Glutamatergic neuron (in vitro differentiated cells): ENCODE measurements at regions not wholly inside any gene's neighbourhood (a gene's known extent, or its start where the extent isn't known, plus 50 kb on each side); places are given as distances from the start of the nearest gene placed in this dataset.

Experiments
- DNase-seq: peaks from one replicate; pipeline ENCODE4 v3.0.0; 2022
- H3K27ac Mint-ChIP-seq: one replicate; pipeline ENCODE4 v1.8.0; 2020; ENCODE audit warnings: mild to moderate bottlenecking, mixed read lengths, inconsistent platforms; ENCODE audit not compliant: unreplicated experiment
- H3K27me3 Mint-ChIP-seq: one replicate; pipeline ENCODE4 v1.8.0; 2020; ENCODE audit warnings: mild to moderate bottlenecking, moderate library complexity, mixed read lengths, inconsistent platforms; ENCODE audit not compliant: unreplicated experiment
- H3K36me3 Mint-ChIP-seq: one replicate; pipeline ENCODE4 v1.8.0; 2020; ENCODE audit warnings: mild to moderate bottlenecking, mixed read lengths, inconsistent platforms; ENCODE audit not compliant: unreplicated experiment
- H3K4me1 Mint-ChIP-seq: one replicate; pipeline ENCODE4 v1.8.0; 2020; ENCODE audit warnings: mild to moderate bottlenecking, low read depth, mixed read lengths, inconsistent platforms; ENCODE audit not compliant: unreplicated experiment
- H3K4me3 Mint-ChIP-seq: one replicate; pipeline ENCODE4 v1.8.0; 2020; ENCODE audit warnings: mild to moderate bottlenecking, mixed read lengths, inconsistent platforms; ENCODE audit not compliant: unreplicated experiment
- H3K9me3 Mint-ChIP-seq: one replicate; pipeline ENCODE4 v1.8.0; 2020; ENCODE audit warnings: mild to moderate bottlenecking, moderate library complexity, mixed read lengths, inconsistent platforms; ENCODE audit not compliant: unreplicated experiment
- TF ChIP-seq, protein P1 (sequence below): fragments of 200-600 bp; sonication (generic); IDR thresholded peaks from one replicate; pipeline ENCODE4 v1.5.0; 2021; ENCODE audit not compliant: partially characterized antibody, unreplicated experiment

DNA sequence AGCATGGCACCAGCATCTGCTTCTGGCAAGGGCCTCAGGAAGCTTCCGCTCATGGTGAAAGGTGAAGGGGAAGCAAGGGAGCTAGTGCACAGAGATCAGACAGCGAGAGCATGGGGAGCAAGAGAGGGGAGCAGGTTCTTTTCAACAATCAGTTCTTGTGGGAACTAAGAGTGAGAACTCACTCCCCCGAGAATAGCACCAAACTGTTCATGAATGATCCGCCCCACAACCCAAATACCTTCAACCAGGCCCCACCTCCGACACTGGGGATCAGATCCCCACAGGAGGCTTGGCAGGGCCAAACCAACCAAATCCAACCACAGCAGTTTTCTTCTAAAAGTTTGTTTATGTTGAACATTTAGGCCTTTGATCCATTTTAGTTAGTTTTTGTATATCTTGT is 69.7 kb upstream of the BHLHE23 start:
- peaks cover 2% of the 10 kb centered on the region for H3K4me1 Mint-ChIP-seq
- H3K9me3 Mint-ChIP-seq, result peaks cover 11% of the 10 kb centered on the region
- peak; percentile 2 for DNase-seq
- peaks cover 22% of the 10 kb centered on the region for H3K36me3 Mint-ChIP-seq
- H3K27ac Mint-ChIP-seq, result no peak overlapping the region
- peaks cover 12% of the 10 kb centered on the region for H3K27me3 Mint-ChIP-seq
- H3K4me3 Mint-ChIP-seq, result no peak overlapping the region
- TF ChIP-seq, protein P1, sequence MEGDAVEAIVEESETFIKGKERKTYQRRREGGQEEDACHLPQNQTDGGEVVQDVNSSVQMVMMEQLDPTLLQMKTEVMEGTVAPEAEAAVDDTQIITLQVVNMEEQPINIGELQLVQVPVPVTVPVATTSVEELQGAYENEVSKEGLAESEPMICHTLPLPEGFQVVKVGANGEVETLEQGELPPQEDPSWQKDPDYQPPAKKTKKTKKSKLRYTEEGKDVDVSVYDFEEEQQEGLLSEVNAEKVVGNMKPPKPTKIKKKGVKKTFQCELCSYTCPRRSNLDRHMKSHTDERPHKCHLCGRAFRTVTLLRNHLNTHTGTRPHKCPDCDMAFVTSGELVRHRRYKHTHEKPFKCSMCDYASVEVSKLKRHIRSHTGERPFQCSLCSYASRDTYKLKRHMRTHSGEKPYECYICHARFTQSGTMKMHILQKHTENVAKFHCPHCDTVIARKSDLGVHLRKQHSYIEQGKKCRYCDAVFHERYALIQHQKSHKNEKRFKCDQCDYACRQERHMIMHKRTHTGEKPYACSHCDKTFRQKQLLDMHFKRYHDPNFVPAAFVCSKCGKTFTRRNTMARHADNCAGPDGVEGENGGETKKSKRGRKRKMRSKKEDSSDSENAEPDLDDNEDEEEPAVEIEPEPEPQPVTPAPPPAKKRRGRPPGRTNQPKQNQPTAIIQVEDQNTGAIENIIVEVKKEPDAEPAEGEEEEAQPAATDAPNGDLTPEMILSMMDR, result no peak

DNA sequence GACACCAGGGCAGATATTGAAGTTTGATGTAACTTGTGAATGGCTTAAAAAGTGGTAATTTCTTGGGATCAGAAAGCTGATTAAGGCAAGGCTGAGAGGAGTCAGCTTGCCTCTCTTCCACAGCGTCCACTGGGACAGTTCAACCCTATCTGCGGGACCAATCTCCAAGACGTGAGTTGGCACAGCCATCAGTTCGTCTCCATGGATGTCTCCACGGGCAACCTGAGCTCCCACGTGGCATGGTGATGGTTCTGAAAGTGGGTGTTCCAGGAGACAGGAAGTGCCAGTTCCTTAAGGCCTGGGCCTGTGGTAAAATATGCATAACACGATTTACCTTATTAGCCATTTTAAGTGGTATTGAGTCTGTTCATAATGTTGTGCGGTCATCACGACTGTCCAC is 67.9 kb upstream of the BHLHE23 start:
- Mint-ChIP-seq H3K36me3 (peaks cover 21% of the 10 kb centered on the region), H3K27ac (no peak overlapping the region), H3K9me3 (peaks cover 11% of the 10 kb centered on the region), H3K4me1 (peaks cover 2% of the 10 kb centered on the region), H3K27me3 (peaks cover 16% of the 10 kb centered on the region), H3K4me3 (no peak overlapping the region)
- TF ChIP-seq, protein P1, result no peak
- peak; percentile 1 for DNase-seq

DNA sequence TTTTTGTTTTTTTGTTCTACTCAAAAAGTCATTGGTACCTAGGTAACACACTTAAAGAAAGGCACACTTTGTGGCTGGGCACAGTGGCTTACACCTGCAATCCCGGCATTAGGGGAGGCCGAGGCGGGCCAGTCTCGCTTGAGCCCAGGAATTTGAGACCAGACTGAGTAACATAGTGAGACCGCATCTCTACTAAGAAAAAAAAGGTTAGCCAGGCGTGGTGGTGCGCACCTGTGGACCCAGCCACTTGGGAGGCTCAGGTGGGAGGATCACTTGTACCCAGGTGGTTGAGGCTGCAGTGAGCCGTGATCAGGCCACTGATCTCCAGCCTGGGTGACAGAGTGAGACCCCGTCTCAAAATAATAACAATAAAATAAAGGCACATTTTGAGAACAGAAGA is 67.4 kb upstream of the BHLHE23 start:
- H3K27ac Mint-ChIP-seq, result no peak overlapping the region
- no peak overlapping the region for H3K4me3 Mint-ChIP-seq
- peaks cover 2% of the 10 kb centered on the region for H3K4me1 Mint-ChIP-seq
- DNase-seq, result no peak
- H3K27me3 Mint-ChIP-seq, result peaks cover 18% of the 10 kb centered on the region
- peaks cover 17% of the 10 kb centered on the region for H3K36me3 Mint-ChIP-seq
- TF ChIP-seq, protein P1, result no peak
- H3K9me3 Mint-ChIP-seq, result peaks cover 8% of the 10 kb centered on the region

DNA sequence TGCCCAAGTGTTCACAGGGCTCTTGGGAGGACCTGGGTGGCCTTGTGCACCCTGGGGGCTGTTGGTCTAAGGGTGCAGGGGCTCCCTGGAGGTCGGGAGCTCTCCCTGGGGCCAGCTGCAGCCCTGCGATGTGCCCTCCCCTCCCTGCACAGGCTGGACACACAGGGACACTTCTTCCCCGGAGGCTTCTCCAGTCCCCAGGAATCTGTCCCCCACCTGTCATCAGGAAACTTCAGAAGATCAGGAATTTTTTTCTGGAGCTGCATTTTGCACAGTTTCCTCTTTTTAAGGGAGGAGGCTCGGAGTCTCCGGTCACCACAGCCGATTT is 66.9 kb upstream of the BHLHE23 start:
- H3K36me3 Mint-ChIP-seq, result peaks cover 12% of the 10 kb centered on the region
- peak; percentile 0 for DNase-seq
- H3K4me3 Mint-ChIP-seq, result no peak overlapping the region
- TF ChIP-seq, protein P1, result no peak
- no peak overlapping the region for H3K27ac Mint-ChIP-seq
- peaks cover 19% of the 10 kb centered on the region for H3K27me3 Mint-ChIP-seq
- H3K9me3 Mint-ChIP-seq, result peaks cover 8% of the 10 kb centered on the region
- peaks cover 2% of the 10 kb centered on the region for H3K4me1 Mint-ChIP-seq

DNA sequence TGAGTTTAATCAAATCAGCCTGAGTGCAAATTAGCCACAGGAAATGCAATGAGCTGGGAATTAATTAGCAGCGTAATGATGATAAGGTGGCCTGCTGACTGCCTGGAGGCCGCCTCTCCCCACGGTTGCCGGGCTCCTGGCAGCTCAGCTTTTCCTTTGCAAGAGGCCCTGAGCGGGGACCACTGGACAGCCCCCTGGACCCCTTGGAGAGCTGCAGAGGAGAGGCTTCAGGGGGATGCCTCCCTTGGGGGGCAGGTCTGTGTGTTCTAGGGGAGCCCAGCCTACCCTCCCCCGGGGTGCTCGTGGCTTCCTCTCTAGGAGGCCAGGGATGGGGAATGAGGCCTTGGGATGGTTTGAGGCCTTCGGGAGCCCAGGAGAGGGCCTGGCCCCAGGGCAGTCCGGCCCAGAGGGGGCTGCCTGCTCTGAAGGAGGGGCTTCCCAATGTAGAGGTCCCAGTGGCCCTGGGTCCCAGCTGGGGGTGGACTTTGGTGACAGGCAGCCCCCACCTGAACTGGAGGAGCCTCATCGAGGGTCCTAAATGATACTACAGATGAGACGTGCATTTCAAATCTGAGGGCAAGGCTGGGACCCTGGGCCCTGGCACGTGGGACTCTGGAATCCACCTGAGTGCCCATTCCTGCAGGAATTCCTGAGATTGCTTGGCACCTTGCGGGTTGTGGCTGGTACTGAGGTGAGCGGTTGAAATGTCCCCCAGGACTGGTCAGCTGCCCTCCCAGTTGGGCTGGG is 66.4 kb upstream of the BHLHE23 start:
- DNase-seq, result peak; percentile 23
- Mint-ChIP-seq H3K4me1 (peaks cover 2% of the 10 kb centered on the region), H3K9me3 (peaks cover 6% of the 10 kb centered on the region), H3K36me3 (peaks cover 6% of the 10 kb centered on the region), H3K27ac (no peak overlapping the region), H3K27me3 (peaks cover 19% of the 10 kb centered on the region), H3K4me3 (peak overlapping the region; percentile 82)
- TF ChIP-seq, protein P1, result no peak
